ENCODE measurements at regions not wholly inside any gene's neighbourhood (a gene's known extent, or its start where the extent isn't known, plus 50 kb on each side); places are given as distances from the start of the nearest gene placed in this dataset.

DNA sequence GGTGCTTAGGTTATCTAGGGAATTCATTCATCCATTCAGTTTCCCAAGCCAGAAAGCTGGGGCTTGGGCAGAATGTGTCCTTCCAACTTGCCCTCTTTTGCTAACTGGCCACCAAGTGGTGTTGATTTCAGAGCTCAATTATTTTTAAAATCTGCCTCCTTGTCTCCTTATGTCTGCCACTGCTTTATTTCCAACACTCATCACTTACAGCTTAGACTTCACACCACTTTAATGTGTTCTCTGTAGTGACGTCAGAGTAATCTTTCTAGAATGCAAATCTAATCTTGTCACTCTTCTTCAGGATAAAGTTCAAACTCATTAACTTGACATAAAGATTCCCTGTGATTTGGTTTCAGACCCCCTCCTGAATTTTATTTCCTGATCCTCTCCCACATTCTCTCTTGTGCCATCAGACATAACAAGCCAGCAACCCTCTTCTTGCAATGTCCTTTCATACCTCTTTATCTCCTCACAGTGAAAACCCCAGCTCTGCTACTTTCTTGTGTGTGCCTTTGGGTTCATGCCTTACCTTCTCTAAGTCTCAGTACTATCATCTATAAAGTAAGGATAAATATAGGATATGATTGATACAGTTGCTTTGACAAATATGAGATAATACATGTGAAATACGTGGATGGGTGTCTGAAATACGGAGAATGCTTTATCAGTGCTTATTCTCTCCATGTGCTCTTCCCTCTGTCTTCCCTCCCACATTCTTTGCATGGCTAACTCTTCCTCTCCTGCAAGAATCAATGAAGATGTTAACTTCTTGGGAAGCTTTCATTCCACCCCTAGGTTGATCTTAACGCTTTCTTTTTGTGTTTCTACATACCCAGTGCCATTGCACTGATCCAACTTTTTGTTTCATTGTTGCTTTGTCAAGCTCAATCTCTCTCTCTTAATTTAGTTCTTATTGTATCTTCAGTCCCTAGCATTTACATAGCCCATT, 522.7 kb upstream of the FZD8 start:
- TF ChIP-seq EP300 (IDR thresholded peaks at IDR 0.05; ENCODE audit: borderline replicate concordance) (no peak), TAF1 (IDR thresholded peaks at IDR 0.05; ENCODE audit: low read depth) (no peak), ZBTB7A (IDR thresholded peaks at IDR 0.05; ENCODE audit: low read depth) (no peak), NFIC (IDR thresholded peaks at IDR 0.05) (no peak), YY1 (IDR thresholded peaks at IDR 0.05; ENCODE audit: low read depth) (no peak)
- TF ChIP-seq, protein P1, sequence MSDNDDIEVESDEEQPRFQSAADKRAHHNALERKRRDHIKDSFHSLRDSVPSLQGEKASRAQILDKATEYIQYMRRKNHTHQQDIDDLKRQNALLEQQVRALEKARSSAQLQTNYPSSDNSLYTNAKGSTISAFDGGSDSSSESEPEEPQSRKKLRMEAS (IDR thresholded peaks at IDR 0.05), result no peak
- TF ChIP-seq, protein P2, sequence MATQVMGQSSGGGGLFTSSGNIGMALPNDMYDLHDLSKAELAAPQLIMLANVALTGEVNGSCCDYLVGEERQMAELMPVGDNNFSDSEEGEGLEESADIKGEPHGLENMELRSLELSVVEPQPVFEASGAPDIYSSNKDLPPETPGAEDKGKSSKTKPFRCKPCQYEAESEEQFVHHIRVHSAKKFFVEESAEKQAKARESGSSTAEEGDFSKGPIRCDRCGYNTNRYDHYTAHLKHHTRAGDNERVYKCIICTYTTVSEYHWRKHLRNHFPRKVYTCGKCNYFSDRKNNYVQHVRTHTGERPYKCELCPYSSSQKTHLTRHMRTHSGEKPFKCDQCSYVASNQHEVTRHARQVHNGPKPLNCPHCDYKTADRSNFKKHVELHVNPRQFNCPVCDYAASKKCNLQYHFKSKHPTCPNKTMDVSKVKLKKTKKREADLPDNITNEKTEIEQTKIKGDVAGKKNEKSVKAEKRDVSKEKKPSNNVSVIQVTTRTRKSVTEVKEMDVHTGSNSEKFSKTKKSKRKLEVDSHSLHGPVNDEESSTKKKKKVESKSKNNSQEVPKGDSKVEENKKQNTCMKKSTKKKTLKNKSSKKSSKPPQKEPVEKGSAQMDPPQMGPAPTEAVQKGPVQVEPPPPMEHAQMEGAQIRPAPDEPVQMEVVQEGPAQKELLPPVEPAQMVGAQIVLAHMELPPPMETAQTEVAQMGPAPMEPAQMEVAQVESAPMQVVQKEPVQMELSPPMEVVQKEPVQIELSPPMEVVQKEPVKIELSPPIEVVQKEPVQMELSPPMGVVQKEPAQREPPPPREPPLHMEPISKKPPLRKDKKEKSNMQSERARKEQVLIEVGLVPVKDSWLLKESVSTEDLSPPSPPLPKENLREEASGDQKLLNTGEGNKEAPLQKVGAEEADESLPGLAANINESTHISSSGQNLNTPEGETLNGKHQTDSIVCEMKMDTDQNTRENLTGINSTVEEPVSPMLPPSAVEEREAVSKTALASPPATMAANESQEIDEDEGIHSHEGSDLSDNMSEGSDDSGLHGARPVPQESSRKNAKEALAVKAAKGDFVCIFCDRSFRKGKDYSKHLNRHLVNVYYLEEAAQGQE (IDR thresholded peaks at IDR 0.05; ENCODE audit: low read depth), result no peak
